Right lobe of liver (tissue), 6 donors: ENCODE measurements at regions not wholly inside any gene's neighbourhood (a gene's known extent, or its start where the extent isn't known, plus 50 kb on each side); places are given as distances from the start of the nearest gene placed in this dataset.
"Not testable (repeated sequence)": the region's sequence is repeated elsewhere in the genome, so short reads cannot be mapped to it uniquely, and the experiment has no call there.

Experiments used
- ATAC-seq, 4 donors: fragments of 200-7000 bp; cut with Tn5 transposase; one replicate each; pipeline ENCODE4 v1.9.1; 2020; ENCODE audit warnings: mild to moderate bottlenecking in 4 of 4, moderate library complexity in 4 of 4
- DNase-seq, 3 donors: peaks; one replicate each; pipeline ENCODE4 v3.0.0-alpha.2; 2020
- H3K27ac ChIP-seq, 3 donors: fragments of 200-600 bp; one replicate each; pipeline ENCODE4 v1.8.0; 2022
- H3K27me3 ChIP-seq, 2 donors: fragments of 200-600 bp; one replicate each; pipeline ENCODE4 v1.8.0; 2022
- H3K36me3 ChIP-seq, 4 donors: fragments of 200-600 bp; sonication (generic) in 1 of 4; one replicate each; pipeline versions ENCODE4 v1.5.1 to v1.8.0; 2017 to 2022; ENCODE audit warnings: control low read depth in 1 of 4
- H3K4me1 ChIP-seq, 4 donors: fragments of 200-600 bp; sonication (generic) in 1 of 4; one replicate each; pipeline versions ENCODE4 v1.5.1 to v1.8.0; 2017 to 2022; ENCODE audit warnings: control low read depth in 1 of 4
- H3K4me3 ChIP-seq, 3 donors: fragments of 200-600 bp; one replicate each; pipeline ENCODE4 v1.8.0; 2022
- H3K9me3 ChIP-seq, 4 donors: fragments of 200-600 bp; sonication (generic) in 1 of 4; one replicate each; pipeline versions ENCODE4 v1.5.1 to v1.8.0; 2017 to 2022; ENCODE audit warnings: control low read depth in 1 of 4
- CTCF ChIP-seq, 4 donors: fragments of 200-600 bp in 3 of 4; fragments of 450-650 bp in 1 of 4; IDR thresholded peaks; one replicate each; pipeline versions ENCODE4 v1.5.1 to v1.8.0; 2016 to 2022; ENCODE audit warnings: antibody characterized with exemption in 4 of 4, mild to moderate bottlenecking in 2 of 4
- POLR2A ChIP-seq: fragments of 450-650 bp; IDR thresholded peaks from one replicate; pipeline ENCODE4 v1.6.1; 2017; ENCODE audit warnings: antibody characterized with exemption, mild to moderate bottlenecking
- whole genome bisulfite sequencing: methylation state at CpG from one replicate; pipeline ENCODE4 v1.1.6; 2018; ENCODE audit warnings: low coverage, low lambda C conversion rate; ENCODE audit not compliant: insufficient coverage; ENCODE audit errors: missing lambda C conversion rate; 5-methylcytosine and 5-hydroxymethylcytosine counted together
- intact Hi-C, 2 donors: fragments of 100-400 bp; cut with DNase I; formaldehyde crosslinking; loops; one replicate each; pipeline versions ENCODE4 v1.11.2 to v1.14.1; 2022
- donor health status: DM: no; HTN: yes; CAD: no.
- donor health status: DM: no; HTN: no; CAD: no.
- donor health status: DM: no; HTN: no; CAD: no.
- donor health status: DM: no; HTN: yes; CAD: no.
- donor health status: DM: no; HTN: yes; CAD: no.

DNA sequence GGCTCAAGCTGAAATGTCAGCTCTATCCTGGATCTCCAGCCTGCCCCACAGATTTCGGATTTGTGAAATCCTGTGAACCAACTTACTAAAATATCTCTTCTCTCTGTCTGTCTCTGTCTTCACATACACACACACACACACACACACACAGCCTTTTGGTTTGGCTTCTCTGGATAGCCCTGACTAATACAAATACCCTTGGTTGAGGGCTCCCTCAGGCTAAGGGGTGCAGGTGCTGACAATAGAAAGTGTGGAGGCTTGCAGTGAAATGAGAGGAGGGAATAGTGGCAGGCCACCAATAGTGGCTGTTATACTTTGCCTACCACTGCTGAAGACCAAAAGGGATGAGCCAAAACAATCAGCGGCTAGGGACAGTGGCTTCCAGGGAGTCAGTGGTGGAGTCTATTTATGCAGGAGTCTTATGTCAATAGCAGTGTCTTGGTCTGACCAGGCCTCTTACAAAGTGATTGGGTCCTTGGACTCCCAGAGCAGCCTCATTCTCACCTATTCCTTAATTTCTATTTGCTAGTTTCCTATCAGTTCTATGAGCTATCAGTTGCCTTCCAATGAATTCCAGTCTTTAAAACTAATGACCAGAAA, 93.2 kb upstream of the GAS1 start:
- Histone ChIP-seq H3K4me1 (no peaks in the 10 kb centered on the region), H3K9me3 (no peaks in the 10 kb centered on the region), H3K27me3 (no peaks in the 10 kb centered on the region), H3K27ac (no peak overlapping the region), H3K36me3 (no peaks in the 10 kb centered on the region), H3K4me3 (no peak overlapping the region)
- DNase-seq (no peak), ATAC-seq (no peak)
- WGBS, result 67% methylated on average over 1 of the region's 2 CpGs
- intact Hi-C loops, result no loop called here
- no peak for TF ChIP-seq POLR2A
- no peak for TF ChIP-seq CTCF (IDR thresholded peaks at IDR 0.05)

- H3K4me3 ChIP-seq, H3K27ac ChIP-seq, ATAC-seq, intact Hi-C loops, H3K9me3 ChIP-seq, H3K4me1 ChIP-seq, H3K36me3 ChIP-seq, DNase-seq, H3K27me3 ChIP-seq: not testable (repeated sequence)
- WGBS, result 78% methylated on average over 15 of the region's 29 CpGs
Measured at GRCh38 chr9:87041553-87042235, 94.4 kb upstream of the GAS1 start.

DNA sequence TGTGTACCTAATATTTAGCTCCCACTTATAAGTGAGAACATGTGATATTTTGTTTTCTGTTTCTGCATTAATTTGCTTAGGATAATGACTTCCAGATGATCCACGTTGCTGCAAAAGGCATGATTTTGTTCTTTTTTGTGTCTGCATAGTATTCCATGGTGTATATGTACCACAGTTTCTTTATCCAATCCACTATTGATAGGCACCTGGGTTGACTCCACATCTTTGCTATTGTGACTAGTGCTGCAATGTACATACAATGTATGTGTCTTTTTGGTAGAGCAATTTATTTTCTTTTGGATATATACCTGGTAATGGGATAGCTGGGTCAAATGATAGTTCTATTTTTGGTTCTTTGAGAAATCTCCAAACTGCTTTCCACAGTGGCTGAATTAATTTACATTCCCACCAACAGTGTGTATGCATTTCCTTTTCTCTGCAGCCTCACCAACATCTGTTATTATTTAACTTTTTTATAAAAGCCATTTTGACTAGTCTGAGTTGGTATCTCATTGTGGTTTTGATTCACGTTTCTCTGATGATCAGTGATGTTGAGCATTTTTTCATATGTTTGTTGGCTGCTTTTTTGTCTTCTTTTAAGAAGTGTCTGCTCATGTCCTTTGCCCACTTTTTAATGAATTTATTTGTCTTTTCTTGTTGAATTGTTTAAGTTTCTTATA, 102.8 kb upstream of the GAS1 start:
- WGBS, result 37% methylated on average over 2 of the region's 2 CpGs

GRCh38 chr9:87054999-87055686, 107.8 kb upstream of the GAS1 start:
- H3K9me3 ChIP-seq, result no peaks in the 10 kb centered on the region
- ATAC-seq (no peak), DNase-seq (no peak)
- intact Hi-C loops, result no loop called here
- no peak overlapping the region for H3K27ac ChIP-seq
- 44% methylated on average over 2 of the region's 2 CpGs for WGBS
- TF ChIP-seq CTCF (IDR thresholded peaks at IDR 0.05) (no peak), POLR2A (no peak)
- H3K4me1 ChIP-seq, result no peaks in the 10 kb centered on the region
- no peaks in the 10 kb centered on the region for H3K27me3 ChIP-seq
- H3K36me3 ChIP-seq, result no peaks in the 10 kb centered on the region
- no peak overlapping the region for H3K4me3 ChIP-seq

More for the DNA sequence above, 102.8 kb upstream of the GAS1 start:
- H3K27ac ChIP-seq, H3K27me3 ChIP-seq, H3K4me1 ChIP-seq, H3K4me3 ChIP-seq, DNase-seq, intact Hi-C loops, H3K9me3 ChIP-seq, H3K36me3 ChIP-seq, ATAC-seq: not testable (repeated sequence)

- intact Hi-C loops, result no loop called here
- no peaks in the 10 kb centered on the region for H3K27me3 ChIP-seq
- DNase-seq (no peak), ATAC-seq (peak in 1 of 4 donors; percentile 64)
- H3K27ac ChIP-seq, result no peak overlapping the region
- H3K9me3 ChIP-seq, result no peaks in the 10 kb centered on the region
- H3K4me3 ChIP-seq, result no peak overlapping the region
- no peaks in the 10 kb centered on the region for H3K36me3 ChIP-seq
- no peak for TF ChIP-seq CTCF (IDR thresholded peaks at IDR 0.05)
- TF ChIP-seq POLR2A, result no peak
- WGBS, result 39% methylated on average over 2 of the region's 2 CpGs
- H3K4me1 ChIP-seq, result no peaks in the 10 kb centered on the region
Measured at GRCh38 chr9:87059772-87060171, 112.5 kb upstream of the GAS1 start.
